Midbrain (tissue), 1 donor: ENCODE measurements at regions not wholly inside any gene's neighbourhood (a gene's known extent, or its start where the extent isn't known, plus 50 kb on each side); places are given as distances from the start of the nearest gene placed in this dataset.
"Not testable (repeated sequence)": the region's sequence is repeated elsewhere in the genome, so short reads cannot be mapped to it uniquely, and the experiment has no call there.

Experiments used
- DNase-seq: peaks from one replicate; lab custom pipeline; 2025; lab: John Stamatoyannopoulos, UW

DNA sequence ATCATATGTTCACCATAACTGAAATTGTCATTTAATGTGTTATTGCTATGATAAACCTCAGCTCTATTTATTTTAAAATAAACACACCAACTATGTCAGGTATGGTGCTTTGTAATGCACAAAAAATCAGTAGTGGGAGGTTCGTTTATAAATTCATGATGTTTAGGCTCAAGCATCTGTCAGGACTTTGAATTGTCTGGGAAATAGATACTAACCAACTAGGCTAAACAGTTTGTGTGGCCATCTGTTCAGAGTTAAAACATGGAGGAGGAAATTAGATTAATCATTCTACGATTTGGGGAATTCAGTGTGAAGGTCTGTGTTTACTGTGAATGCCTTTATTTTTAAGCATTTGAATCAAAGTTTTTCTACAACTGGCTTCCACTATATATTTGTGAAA is 212.6 kb upstream of the FZD8 start:
- no peak for DNase-seq

DNA sequence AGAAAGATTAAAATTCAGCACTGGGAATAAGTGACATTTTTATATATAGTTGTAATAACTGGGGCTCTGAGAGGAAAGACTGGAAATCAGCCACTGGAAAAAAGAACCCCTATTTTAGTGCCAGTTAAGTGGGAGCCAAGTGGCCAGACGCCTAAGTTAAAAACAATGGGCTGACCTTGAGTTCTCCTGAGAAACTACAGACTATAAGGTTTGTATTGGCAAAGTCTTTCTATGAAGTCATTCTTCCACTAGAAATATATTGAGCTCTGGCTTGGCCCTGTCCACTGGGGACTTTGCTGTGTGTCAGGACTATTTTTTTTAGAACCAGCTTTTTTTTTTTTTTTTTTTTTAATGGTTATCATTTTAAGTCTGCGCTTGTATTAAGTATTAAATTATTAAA is 210.6 kb upstream of the FZD8 start:
- no peak for DNase-seq

DNA sequence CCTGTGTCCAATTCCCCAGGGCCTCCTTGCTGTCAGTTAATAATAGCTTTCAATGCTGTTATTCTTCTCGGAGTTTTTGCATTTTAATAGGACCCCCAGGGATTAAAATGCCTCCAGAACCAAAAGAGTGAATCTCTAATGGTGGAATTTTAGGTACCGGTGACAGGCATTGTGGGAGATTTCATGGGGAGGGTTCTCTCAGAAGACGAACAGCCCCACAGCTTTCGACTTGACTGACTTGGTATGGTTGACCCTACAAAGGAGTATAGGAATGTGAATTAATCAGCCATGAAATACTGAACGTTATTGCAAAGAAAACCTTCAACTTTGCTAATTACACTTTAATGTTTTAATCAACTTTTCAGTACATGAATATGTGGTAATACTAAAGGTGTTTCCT is 206.3 kb upstream of the FZD8 start:
- no peak for DNase-seq

DNA sequence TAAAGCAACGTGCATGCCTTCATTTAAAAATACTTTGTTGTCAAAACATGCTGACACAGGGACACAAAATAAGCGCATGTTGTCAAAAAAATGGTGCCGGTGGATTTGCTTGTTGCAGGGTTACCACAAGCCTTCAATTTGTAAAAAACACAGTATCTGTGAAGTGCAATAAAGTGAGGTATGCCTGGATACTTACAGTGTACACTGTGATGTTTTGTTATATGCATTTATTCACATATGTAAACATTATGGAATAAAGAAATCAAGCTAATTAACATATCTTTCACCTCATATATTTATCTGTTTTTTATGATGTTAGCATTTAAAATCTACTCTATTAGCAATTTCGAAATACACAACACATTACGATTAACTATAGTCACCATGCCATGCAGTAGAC is 202.6 kb upstream of the FZD8 start:
- DNase-seq: no peak

DNA sequence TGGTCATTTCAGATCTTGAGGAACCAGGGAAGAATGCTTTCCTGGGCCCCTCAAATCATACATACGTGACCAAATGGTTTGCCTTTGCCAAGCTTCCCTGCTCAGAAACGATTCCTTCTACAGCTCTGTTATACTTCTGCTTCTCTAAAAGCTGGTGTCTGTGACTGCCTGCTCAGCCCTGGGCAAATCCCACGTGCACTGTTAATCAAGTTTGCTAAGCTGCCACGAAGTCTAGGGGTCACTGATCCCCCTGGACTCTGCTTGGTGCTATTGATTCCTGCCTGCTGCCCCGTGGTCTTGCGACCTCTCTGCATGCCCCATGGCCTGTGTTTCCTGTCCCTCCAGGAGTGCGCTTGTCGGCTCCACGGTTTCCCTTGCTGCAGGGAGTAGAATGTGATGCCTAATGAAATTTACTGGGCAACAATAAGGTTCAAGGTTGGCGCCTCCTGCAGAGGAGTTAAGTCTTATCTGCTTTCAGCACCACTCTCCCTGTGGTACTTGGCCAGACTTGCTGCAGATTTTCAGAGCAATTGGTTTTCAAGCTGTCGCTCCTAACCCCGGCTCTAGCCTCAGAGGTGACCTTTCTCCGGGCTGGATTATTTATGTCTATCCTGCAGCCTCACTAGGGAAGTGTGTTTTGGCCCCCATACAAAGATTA is 201.6 kb upstream of the FZD8 start:
- DNase-seq: no peak

DNA sequence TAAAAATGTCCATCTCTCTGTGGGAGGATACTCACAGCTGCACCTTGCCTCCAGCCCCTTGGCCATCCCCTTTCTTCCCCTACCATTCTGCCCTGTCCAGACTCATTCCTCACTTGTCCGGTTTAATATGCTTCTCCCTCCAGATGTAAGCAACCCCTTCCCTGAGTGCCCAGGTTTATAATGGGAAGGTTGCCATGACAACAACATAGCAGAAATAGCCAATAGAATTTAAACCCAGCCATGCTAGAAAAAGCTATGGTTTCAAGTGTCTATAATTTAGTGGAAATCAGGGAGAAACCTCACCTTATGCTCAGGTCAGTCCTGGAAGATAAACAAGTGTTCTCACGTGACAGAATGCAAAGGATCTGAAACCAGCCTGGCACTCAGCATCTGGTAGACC is 196.0 kb upstream of the FZD8 start:
- no peak for DNase-seq

DNA sequence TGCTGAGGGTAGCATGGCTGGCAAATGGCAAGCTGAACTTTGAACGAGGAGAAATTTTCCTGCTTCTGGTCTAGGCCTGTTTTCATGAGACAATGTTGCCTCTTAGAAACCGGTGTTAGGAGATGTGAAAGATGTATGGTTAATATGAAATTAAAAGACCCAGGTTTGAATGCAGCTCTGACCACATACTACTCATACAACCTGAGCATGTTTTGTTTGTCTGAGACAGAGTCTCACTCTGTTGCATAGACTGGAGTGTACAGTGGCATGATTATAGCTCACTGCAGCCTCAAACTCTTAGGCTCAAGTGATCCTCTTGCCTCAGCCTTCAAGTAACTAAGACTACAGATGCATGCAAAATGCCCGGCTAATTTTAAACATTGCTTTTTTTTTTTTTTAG is 193.4 kb upstream of the FZD8 start:
- no peak for DNase-seq

DNA sequence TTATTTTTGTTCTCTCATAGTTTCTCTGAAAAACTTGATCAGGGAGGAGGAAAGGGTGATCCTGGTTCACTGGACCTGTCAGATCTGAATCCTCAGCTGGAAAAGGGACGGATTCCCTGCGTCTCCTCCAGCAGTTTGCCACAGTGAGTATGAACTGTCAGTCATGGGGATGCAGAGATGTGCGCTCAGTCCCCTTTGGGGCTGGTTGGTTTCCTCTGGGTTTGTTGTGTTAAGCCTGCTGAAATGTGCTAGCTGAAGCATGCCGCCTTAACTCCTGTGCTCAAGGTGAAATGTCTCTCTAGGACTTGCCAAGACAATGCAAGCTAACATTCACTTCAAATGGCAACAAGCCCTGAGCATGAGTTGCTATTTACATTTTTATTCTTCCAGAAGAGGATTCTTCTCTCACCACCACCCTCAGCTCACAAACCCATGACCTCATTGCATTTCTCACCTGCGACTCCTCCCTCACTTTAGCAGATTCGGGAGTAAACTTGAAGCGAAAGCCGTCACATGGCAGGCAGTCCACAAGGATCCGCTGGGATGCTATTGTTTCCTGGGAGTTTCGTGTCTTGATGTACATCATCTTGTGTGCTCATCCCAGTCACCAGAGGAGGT is 192.9 kb upstream of the FZD8 start:
- no peak for DNase-seq

DNA sequence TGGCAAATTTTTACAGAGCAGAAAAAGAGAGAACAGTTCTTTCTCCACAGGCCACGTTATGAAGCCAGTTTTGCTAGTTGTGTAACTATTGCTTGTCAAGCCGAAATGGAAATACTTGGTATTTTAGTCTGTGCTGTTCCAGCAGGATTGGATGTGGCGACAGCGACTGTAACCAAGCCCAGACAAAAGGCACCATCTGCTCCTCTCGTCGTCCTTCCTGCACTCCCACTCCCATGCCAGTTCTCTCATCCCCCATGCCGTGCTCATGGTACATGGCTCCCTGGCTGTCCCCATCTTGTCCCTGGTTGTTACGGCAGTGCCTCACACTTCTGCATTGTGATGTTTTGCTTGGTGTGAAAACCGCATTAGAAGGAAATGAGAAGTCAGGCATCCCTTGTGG is 185.7 kb upstream of the FZD8 start:
- no peak for DNase-seq

DNA sequence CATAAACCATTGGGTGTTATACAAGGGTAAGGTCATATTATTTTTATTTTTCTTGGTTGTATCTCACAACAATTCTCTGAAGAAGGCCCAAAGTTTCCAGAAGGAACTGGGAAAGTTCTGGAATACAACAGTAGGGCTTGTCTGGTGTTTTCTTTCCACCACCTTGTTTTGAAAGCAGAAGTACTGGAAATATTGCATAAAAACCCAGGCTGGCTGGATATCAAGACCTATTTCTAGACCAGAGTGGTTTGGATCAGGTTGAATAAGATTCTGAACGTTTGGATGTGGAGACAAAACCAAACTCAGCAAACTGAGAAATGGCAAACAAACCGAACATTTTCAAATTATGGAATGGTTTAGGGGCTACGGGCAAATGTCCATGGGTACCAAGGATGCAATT is 182.6 kb upstream of the FZD8 start:
- DNase-seq: no peak

DNA sequence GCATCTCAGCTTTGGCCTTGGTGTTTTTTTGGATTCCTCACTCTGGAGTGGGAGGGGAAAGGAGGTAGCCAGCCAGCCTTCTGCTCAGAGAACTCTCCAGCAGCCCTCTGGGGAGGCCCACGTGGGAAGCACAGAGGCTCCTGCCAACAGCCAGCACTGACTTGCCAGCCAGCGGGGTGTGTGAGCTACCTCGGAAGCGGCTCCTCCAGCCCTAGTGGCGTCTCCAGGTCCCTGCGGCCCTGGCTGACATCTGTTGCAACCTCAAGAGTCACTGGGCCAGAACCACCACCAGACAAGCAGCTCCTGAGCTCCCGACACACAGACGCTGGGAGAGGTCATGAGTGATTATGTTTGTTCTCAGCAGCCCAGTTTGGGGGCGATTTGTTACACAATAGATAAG is 180.2 kb upstream of the FZD8 start:
- peak; percentile 23 for DNase-seq

DNA sequence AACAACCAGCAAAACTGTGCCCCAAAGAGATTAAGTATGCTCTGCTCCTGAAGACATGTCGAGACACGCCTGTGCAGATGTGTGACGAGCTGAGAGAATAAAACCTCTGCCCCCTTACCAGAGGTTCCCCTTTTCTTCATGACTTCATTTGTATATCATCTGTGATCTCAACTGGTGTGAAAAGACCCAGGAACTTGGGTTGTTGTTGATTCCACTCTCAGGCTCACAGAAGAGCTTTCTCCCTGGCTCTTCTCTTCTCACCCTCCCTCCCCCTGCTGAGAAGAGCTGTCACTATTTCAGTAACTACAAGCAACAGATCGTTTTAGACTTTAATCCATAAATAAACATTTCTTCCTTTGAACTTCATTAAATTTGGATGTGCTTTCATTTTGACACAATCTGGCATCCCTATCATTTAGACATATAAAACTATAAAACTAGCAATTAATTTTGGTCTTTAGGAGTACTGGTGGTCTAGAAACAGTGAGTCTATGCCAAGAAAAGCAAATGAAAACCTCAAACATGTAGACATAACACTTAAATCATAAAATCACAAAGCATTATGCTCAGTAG is 179.3 kb upstream of the FZD8 start:
- DNase-seq: no peak

DNA sequence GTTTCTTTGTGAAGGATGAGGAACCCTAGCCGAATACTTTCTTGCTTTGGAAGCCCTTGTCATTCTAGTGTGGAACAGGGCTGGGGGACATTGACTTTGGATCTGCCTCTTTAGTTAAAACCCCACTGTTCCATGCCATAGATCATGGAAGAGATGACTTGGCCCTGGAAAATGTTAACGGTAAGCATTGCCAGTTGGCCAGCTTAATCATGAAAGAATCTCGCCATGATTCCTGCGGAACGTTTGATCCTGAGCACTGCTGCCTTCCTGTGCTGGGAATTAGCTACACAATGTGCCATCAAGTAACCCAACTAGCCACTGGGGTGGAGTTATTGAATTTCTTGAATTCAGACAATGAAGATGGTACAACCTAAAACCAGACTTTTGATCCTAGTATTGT is 177.6 kb upstream of the FZD8 start:
- no peak for DNase-seq

DNA sequence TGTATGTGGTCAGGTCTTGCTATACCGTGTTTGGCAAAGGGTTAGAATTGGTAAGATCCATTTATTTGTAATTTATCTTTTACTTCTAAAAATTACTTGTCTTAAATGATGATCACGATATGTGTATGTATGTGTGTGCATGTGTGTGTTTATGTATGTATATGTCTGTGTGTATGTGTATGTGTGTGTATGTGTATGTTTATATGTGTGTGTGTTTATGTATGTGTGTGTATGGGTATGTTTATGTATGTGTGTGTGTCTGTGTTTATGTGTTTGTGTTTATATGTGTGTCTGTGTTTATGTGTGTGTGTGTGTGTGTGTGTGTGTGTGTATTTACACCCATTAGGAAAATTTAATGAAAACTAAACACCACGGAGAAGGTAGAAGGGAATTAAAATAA is 176.9 kb upstream of the FZD8 start:
- no peak for DNase-seq

DNA sequence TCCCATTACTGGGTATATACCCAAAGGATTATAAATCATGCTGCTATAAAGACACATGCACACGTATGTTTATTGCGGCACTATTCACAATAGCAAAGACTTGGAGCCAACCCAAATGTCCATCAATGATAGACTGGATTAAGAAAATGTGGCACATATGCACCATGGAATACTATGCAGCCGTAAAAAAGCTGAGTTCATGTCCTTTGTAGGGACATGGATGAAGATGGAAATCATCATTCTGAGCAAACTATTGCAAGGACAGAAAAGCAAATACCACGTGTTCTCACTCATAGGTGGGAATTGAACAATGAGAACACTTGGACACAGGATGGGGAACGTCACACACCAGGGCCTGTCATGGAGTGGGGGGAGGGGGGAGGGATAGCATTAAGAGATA is 175.0 kb upstream of the FZD8 start:
- DNase-seq: not testable (repeated sequence)

DNA sequence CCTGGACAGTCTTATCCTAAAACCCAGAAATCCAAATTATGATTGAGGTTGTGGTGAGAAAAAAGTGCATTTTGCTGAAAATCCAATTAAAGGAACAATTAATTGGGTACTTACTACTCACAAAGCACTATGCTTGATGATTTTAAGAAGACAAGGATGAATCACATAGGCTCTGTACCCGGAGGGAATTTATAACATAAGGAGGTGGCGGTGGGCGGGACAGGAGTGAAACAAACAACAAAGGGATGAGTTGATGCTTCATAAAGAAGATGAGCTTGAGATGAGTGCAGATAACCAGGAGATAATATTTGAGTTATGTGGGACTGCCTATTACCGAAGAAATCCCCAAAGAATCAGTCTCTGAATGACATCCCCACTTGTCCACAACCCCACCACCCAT is 171.1 kb upstream of the FZD8 start:
- no peak for DNase-seq

DNA sequence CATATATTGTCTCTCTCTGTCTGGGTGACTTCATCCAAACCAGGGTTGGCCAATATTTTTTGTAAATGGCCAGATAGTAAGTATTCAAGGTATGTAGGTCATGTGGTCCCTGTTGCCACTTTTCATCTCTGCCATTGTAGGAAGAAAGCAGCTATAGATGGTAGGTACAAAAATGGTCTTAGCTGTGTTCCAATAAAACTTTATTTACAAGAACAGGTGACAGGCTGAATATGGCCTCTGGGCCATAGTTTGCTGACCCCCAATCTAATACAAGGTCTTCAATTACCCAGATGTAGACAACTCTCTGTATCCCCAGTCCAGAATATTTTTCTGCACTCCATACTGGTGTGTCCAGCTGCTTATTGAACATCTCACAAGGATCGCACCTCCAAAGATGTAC is 166.2 kb upstream of the FZD8 start:
- no peak for DNase-seq

DNA sequence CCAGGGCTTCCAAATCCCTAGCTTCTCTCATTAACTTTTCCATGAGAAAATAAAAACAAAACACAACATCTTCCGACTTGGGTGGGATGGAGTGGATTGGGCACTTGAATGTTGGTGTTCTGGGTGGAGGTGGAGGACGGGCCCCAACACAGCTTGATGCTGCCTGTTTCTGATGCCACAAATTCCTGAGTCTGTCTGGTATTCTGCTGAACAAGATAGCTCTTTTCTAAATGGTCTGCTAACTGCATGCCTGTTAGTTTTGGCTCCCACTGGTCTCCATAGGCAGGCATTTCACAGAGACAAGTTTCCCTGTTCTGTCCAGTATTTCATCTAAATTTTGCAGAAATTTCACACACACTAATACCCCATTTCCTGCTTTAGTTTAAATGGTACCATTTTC is 160.9 kb upstream of the FZD8 start:
- no peak for DNase-seq

DNA sequence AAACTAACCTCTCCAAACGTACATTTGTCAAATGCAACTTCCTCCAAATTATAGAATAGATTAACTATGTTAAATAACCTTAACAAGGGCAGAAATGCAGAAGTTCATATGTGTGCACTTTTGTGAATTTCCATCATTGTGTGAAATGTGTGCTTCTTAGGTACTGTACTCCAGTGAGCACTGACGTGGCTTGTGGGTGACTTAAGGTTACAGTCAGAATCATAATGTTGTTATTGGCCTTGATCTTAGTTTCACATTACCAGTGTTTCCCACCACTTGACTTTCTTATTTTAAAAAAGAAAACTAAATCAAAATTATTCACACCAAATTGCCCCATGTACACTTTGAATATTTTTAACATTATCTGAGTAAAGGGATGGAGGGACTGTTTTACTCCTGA is 155.1 kb upstream of the FZD8 start:
- DNase-seq: no peak

DNA sequence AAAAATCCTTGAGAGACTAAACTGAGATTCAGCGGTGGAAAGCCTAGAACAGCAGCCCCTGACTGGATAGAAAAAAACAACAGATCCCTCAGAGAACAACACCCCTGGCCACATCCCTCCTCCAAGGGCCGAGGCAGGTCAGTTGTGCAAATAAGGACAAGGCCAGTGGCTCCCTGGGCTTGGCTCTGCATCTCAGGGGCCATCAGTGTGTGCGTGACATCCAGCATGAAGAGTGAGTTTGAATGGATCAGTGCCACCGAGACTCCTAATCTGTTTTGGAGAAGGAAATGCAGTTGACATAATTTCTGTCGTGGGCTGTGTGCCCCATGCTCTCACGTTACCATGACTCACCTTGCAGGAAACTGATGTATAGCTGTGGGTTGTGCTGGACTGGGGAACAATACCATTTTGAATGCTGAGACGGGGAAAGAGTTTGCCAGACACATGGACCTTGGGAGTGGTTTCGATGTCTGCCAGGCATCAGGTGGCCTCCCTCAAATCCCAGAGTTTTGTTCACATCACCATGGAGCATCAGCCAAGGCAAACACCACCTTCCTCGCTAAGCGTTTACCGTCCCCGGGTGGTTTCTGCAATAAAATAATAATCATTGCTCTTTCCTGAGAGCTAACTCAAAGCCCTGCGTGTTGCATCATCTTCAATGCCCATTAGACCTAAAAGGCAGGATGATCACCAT is 153.2 kb upstream of the FZD8 start:
- no peak for DNase-seq

DNA sequence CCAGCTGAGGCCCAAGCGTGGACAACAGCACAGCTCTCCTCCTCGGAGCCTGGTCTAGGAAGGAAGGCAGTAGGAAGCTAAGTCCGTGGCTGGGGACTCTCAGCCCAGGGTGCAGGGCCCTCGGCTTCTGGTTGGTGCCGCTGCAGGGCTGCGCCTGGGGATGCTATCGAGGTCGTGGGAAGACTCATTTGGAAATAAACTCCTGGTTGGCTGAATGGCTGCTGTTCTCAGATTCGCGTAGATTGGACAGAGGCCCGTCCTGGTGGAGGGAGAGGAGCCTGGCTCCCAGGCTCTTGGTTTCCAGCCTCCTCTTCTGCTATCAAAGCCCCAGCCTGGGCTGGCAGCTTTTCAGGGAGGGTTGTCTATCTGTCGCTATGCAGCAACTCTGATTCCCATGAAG is 152.6 kb upstream of the FZD8 start:
- DNase-seq: no peak

DNA sequence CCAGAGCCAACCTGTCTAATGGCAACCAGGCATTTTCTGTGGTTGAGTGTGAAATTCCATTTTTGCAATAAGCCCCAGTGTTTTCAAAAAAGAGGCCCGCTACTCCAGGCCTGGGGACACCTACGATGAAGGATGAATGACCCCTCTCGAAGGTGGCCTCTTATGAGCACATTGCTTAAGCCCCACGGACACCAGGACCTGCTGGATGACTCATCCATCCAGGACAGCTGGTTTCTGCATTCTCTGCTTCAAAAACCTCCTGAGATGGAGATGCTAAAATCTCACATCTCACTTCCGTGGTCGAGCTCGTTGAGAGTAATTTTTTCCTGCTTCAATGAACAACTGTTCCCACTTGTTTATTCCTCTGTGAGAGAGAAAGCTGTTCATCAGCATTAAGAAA is 150.2 kb upstream of the FZD8 start:
- no peak for DNase-seq

DNA sequence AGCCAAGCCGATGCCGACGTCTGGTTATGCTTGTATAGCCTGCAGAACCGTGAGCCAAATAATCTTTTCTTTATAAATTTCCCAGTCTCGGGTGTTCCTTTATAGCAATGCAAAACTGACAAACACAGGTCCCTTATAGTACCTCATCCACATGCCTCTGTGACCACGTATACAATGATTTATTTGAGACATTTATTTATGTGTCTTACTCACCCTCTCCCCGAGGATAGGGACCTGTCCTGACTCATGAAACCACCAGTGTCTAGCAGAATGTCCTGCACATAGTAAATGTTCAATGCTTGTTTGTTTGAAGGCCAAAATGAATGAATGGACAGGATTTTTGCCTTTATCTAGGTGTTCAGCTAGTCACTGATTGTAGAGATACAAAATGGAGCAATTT is 147.9 kb upstream of the FZD8 start:
- no peak for DNase-seq
